ENCODE measurements at regions not wholly inside any gene's neighbourhood (a gene's known extent, or its start where the extent isn't known, plus 50 kb on each side); places are given as distances from the start of the nearest gene placed in this dataset.

- TF ChIP-seq EZH2 (IDR thresholded peaks at IDR 0.05; ENCODE audit: low read depth) (no peak), CTCF (conservative IDR thresholded peaks at IDR 0.05) (no peak)
Observed at GRCh38 chr1:2925291-2925690, 96.0 kb upstream of the ACTRT2 start.

Data from PC-9 (cell line).